IMR-90 (cell line): ENCODE measurements at regions not wholly inside any gene's neighbourhood (a gene's known extent, or its start where the extent isn't known, plus 50 kb on each side); places are given as distances from the start of the nearest gene placed in this dataset.

Experiments used
- ATAC-seq: fragments of 200-7000 bp; cut with Tn5 transposase; 2 replicates; pipeline ENCODE4 v1.9.1; 2020; ENCODE audit warnings: low read depth, mild to moderate bottlenecking, moderate library complexity
- BruUV-seq: library from RNA; stranded (reverse); fragments of 400-500 nt; replicated peaks from 2 replicates; lab custom pipeline; 2021; lab: Mats Ljungman, UMichigan
- CTCF ChIA-PET: fragments of 300-600 bp; formaldehyde crosslinking; extraction: SDS; loops from one replicate; lab custom pipeline; 2021; ENCODE audit warnings: antibody characterized with exemption; lab: Yijun Ruan, JAX
- POLR2A ChIA-PET: fragments of 300-600 bp; sonication (Branson Sonifier 250); formaldehyde crosslinking; loops from one replicate; lab custom pipeline; 2022; ENCODE audit warnings: antibody characterized with exemption; ENCODE audit not compliant: unreplicated experiment; lab: Charles Lee
- DNase-seq: peaks from one replicate; pipeline ENCODE4 v3.0.0; 2013
- H2AFZ ChIP-seq: replicated peaks from 2 replicates; pipeline ENCODE3; 2013; ENCODE audit warnings: low read length, mild to moderate bottlenecking; ENCODE audit not compliant: poor library complexity
- H2AK5ac ChIP-seq: 2 replicates; pipeline ENCODE4 v1.6.1; 2013; ENCODE audit warnings: low read depth, low read length, inconsistent platforms
- H2AK9ac ChIP-seq: replicated peaks from 2 replicates; pipeline ENCODE3; 2013; ENCODE audit warnings: mild to moderate bottlenecking, low read depth, low read length, moderate library complexity; ENCODE audit not compliant: poor library complexity
- H2BK120ac ChIP-seq: 2 replicates; pipeline ENCODE4 v1.6.1; 2013; ENCODE audit warnings: low read depth, low read length, inconsistent platforms
- H2BK15ac ChIP-seq: 3 replicates; pipeline ENCODE4 v1.6.1; 2013; ENCODE audit warnings: low read depth, low read length, inconsistent platforms
- H2BK20ac ChIP-seq: 2 replicates; pipeline ENCODE4 v1.6.1; 2013; ENCODE audit warnings: low read depth, mild to moderate bottlenecking, inconsistent platforms, low read length, moderate library complexity
- H2BK5ac ChIP-seq: 2 replicates; pipeline ENCODE4 v1.6.1; 2013; ENCODE audit warnings: mild to moderate bottlenecking, low read depth, low read length, inconsistent platforms; ENCODE audit not compliant: poor library complexity, severe bottlenecking
- H3K14ac ChIP-seq: replicated peaks from 2 replicates; pipeline ENCODE4 v1.6.1; 2013; ENCODE audit warnings: low read depth, low read length, inconsistent platforms
- H3K18ac ChIP-seq: 2 replicates; pipeline ENCODE4 v1.6.1; 2013; ENCODE audit warnings: low read depth, low read length, control low read depth
- H3K23ac ChIP-seq: 2 replicates; pipeline ENCODE4 v1.6.1; 2013; ENCODE audit warnings: low read depth, low read length, inconsistent platforms
- H3K27ac ChIP-seq: 2 replicates; pipeline ENCODE4 v1.5.1; 2013; ENCODE audit warnings: mild to moderate bottlenecking, control low read depth, low read length; ENCODE audit not compliant: insufficient read depth
- H3K27me3 ChIP-seq: 2 replicates; pipeline ENCODE4 v1.6.1; 2013; ENCODE audit warnings: low read length; ENCODE audit not compliant: control insufficient read depth, insufficient read depth
- H3K36me3 ChIP-seq: 2 replicates; pipeline ENCODE4 v1.6.1; 2013; ENCODE audit warnings: low read length, mixed read lengths; ENCODE audit not compliant: control insufficient read depth, insufficient read depth
- H3K4ac ChIP-seq: 2 replicates; pipeline ENCODE4 v1.6.1; 2013; ENCODE audit warnings: low read depth, low read length, inconsistent platforms
- H3K4me1 ChIP-seq: 2 replicates; pipeline ENCODE4 v1.6.1; 2013; ENCODE audit warnings: low read length, mixed read lengths; ENCODE audit not compliant: control insufficient read depth, insufficient read depth
- H3K4me2 ChIP-seq: 2 replicates; pipeline ENCODE4 v1.6.1; 2013; ENCODE audit warnings: low read depth, mild to moderate bottlenecking, control low read depth, low read length, moderate library complexity
- H3K4me3 ChIP-seq: 2 replicates; pipeline ENCODE4 v1.5.1; 2013; ENCODE audit warnings: low read depth, mild to moderate bottlenecking, control low read depth, low read length, moderate library complexity; ENCODE audit not compliant: insufficient read depth
- H3K56ac ChIP-seq: 2 replicates; pipeline ENCODE4 v1.6.1; 2013; ENCODE audit warnings: low read length, inconsistent platforms; ENCODE audit not compliant: insufficient read depth; ENCODE audit errors: extremely low read depth
- H3K79me1 ChIP-seq, 2 experiments: 2 replicates each; pipeline ENCODE4 v1.6.1; 2013; ENCODE audit warnings: low read length in 2 of 2, inconsistent platforms in 1 of 2, low read depth in 1 of 2
- H3K9ac ChIP-seq: 2 replicates; pipeline ENCODE4 v1.6.1; 2013; ENCODE audit warnings: low read depth, low read length, control low read depth
- H3K9me1 ChIP-seq: 2 replicates; pipeline ENCODE4 v1.6.1; 2013; ENCODE audit warnings: low read length, inconsistent platforms; ENCODE audit not compliant: insufficient read depth
- H3K9me3 ChIP-seq: 2 replicates; pipeline ENCODE4 v1.6.1; 2013; ENCODE audit warnings: low read length; ENCODE audit not compliant: control insufficient read depth, insufficient read depth
- H4K20me1 ChIP-seq: 2 replicates; pipeline ENCODE4 v1.6.1; 2013; ENCODE audit warnings: low read length, inconsistent platforms; ENCODE audit not compliant: insufficient read depth
- H4K5ac ChIP-seq: 2 replicates; pipeline ENCODE4 v1.6.1; 2013; ENCODE audit warnings: mild to moderate bottlenecking, low read depth, low read length, control low read depth
- H4K8ac ChIP-seq, 2 experiments: 2 replicates each; pipeline ENCODE4 v1.6.1; 2013; ENCODE audit warnings: low read depth in 2 of 2, low read length in 2 of 2, control low read depth in 1 of 2, inconsistent platforms in 1 of 2
- H4K91ac ChIP-seq: 2 replicates; pipeline ENCODE4 v1.6.1; 2013; ENCODE audit warnings: low read depth, low read length, inconsistent platforms; ENCODE audit not compliant: insufficient read depth
- BHLHE40 ChIP-seq: fragments of 150-350 bp; IDR thresholded peaks from 2 replicates; pipeline ENCODE4 v1.6.1; 2016; ENCODE audit warnings: mild to moderate bottlenecking, low read depth, low read length
- CEBPB ChIP-seq: IDR thresholded peaks from 2 replicates; pipeline ENCODE4 v1.6.1; 2012; ENCODE audit warnings: low read depth, low read length, improper control_type of control experiment
- FOS ChIP-seq: fragments of 150-350 bp; IDR thresholded peaks from 2 replicates; pipeline ENCODE4 v1.6.1; 2016; ENCODE audit warnings: low read depth, low read length
- MAZ ChIP-seq: IDR thresholded peaks from 2 replicates; pipeline ENCODE4 v1.6.1; 2012; ENCODE audit warnings: low read depth, mild to moderate bottlenecking, low read length, improper control_type of control experiment, moderate library complexity, borderline replicate concordance
- MXI1 ChIP-seq: IDR thresholded peaks from 2 replicates; pipeline ENCODE4 v1.6.1; 2012; ENCODE audit warnings: low read depth, mild to moderate bottlenecking, low read length, moderate library complexity, borderline replicate concordance
- NFE2L2 ChIP-seq: fragments of 150-350 bp; IDR thresholded peaks from 2 replicates; pipeline ENCODE4 v1.6.1; 2016; ENCODE audit warnings: low read depth, mild to moderate bottlenecking, low read length
- POLR2A ChIP-seq: IDR thresholded peaks from 2 replicates; pipeline ENCODE4 v1.6.1; 2012; ENCODE audit warnings: mild to moderate bottlenecking, low read depth, low read length
- RAD21 ChIP-seq: IDR thresholded peaks from 2 replicates; pipeline ENCODE4 v1.6.1; 2012; ENCODE audit warnings: low read length, improper control_type of control experiment
- RCOR1 ChIP-seq: IDR thresholded peaks from 2 replicates; pipeline ENCODE4 v1.6.1; 2012; ENCODE audit warnings: mild to moderate bottlenecking, low read length, improper control_type of control experiment; ENCODE audit not compliant: insufficient replicate concordance
- RFX5 ChIP-seq: IDR thresholded peaks from 2 replicates; pipeline ENCODE4 v1.8.0; 2012; ENCODE audit warnings: low read depth, mild to moderate bottlenecking, low read length, moderate library complexity
- whole genome bisulfite sequencing, 2 experiments: methylation state at CpG; one replicate each; pipeline versions ENCODE4 v1.1.5 to v1.1.7; 2013; ENCODE audit warnings: missing lambda C conversion rate in 2 of 2; ENCODE audit not compliant: insufficient read length in 1 of 2; ENCODE audit errors: extremely low coverage in 2 of 2; 5-methylcytosine and 5-hydroxymethylcytosine counted together
- dilution Hi-C: fragments of 300-500 bp; cut with HindIII; formaldehyde crosslinking; loops from one replicate; pipeline ENCODE4 v1.14.3; 2018; ENCODE audit warnings: low sequenced_read_pairs; ENCODE audit not compliant: unreplicated experiment
- in situ Hi-C: fragments of 300-500 bp; cut with MboI; formaldehyde crosslinking; loops from 3 replicates; pipeline ENCODE4 v1.14.3; 2019; ENCODE audit warnings: low sequenced_read_pairs, inconsistent platforms, mixed read lengths
- intact Hi-C: fragments of 100-400 bp; cut with micrococcal nuclease; formaldehyde crosslinking; loops from 2 replicates; pipeline ENCODE4 v1.10.0; 2022
- TF ChIP-seq, protein P1 (sequence below): fragments of 150-350 bp; IDR thresholded peaks from 2 replicates; pipeline ENCODE4 v1.6.1; 2016; ENCODE audit warnings: low read depth, mild to moderate bottlenecking, low read length, moderate library complexity, borderline replicate concordance
- TF ChIP-seq, protein P2 (sequence below): conservative IDR thresholded peaks from 2 replicates; pipeline ENCODE4 v1.5.1; 2012; ENCODE audit warnings: mild to moderate bottlenecking, low read depth, low read length, improper control_type of control experiment
- TF ChIP-seq, protein P3 (sequence below): fragments of 150-350 bp; IDR thresholded peaks from 2 replicates; pipeline ENCODE4 v1.6.1; 2017; ENCODE audit warnings: mild to moderate bottlenecking, antibody characterized with exemption, low read length, low read depth

DNA sequence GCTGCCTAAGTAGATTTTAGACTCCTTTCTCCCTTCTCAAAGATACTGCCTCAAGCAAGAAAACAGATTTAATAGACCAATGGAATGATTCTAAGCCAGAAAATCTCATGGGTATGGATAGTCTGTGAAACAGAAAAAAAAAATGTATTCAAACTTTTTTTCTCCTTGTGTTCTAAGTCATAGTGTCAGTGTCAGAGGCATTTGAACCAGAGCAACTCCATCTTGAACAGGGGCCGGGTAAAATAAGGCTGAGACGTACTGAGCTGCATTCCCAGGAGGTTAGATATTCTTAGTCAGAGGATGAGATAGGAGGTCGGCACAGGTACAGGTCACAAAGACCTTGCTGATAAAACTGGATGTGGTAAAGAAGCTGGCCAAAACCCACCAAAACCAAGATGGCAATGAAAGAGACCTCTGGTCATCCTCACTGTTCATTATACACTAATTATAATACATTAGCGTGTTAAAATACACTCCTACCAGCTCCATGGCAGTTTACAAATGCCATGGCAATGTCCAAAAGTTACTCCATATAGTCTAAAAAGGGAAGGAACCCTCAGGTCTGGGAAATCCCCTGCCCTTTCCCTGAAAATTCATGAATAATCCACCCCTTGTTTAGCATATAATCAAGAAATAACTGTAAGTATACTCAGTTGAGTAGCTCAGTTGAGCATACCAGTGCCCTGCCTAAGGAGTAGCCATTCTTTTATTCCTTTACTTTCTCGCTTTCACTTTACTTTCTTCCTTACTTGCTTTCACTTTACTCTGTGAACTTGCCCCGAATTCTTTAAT lies 72.8 kb upstream of the GOLGA8B start:
- dilution Hi-C loops, result no loop called here

More for the DNA sequence above, 72.8 kb upstream of the GOLGA8B start:
- Histone ChIP-seq H2BK5ac (no peak overlapping the region), H4K8ac (no peak overlapping the region), H2AK5ac (no peak overlapping the region), H3K27me3 (peaks cover 2% of the 10 kb centered on the region; the same call in 1 of the 2 replicates), H2BK120ac (no peak overlapping the region), H3K36me3 (no peaks in the 10 kb centered on the region), H3K4me2 (no peak overlapping the region), H4K5ac (no peak overlapping the region), H3K4me3 (no peak overlapping the region), H3K18ac (no peak overlapping the region), H2BK15ac (no peak overlapping the region), H2BK20ac (no peak overlapping the region), H2AK9ac (no peak overlapping the region), H3K9me1 (no peaks in the 10 kb centered on the region), H3K23ac (no peak overlapping the region), H4K91ac (no peak overlapping the region), H3K56ac (no peak overlapping the region), H2AFZ (no peak overlapping the region), H3K14ac (no peak overlapping the region), H4K20me1 (no peaks in the 10 kb centered on the region), H3K4ac (no peak overlapping the region), H3K4me1 (no peaks in the 10 kb centered on the region), H3K27ac (no peak overlapping the region), H3K9me3 (no peaks in the 10 kb centered on the region), H3K9ac (no peak overlapping the region), H3K79me1 (no peaks in the 10 kb centered on the region)
- ATAC-seq (no peak), DNase-seq (no peak)
- ChIA-PET POLR2A (no interaction called here), CTCF (no interaction called here)
- in situ Hi-C loops (no loop called here), intact Hi-C loops (no loop called here)
- WGBS, 2 experiments, result 100% methylated on average over 2 of the region's 6 CpGs; no CpG with 5 or more reads in 1 of the 2 experiments
- no peak for TF ChIP-seq RCOR1
- no peak for TF ChIP-seq CEBPB
- TF ChIP-seq RAD21, result no peak
- TF ChIP-seq MAZ, result no peak
- TF ChIP-seq MXI1, result no peak
- no peak for TF ChIP-seq BHLHE40
- TF ChIP-seq, protein P1, sequence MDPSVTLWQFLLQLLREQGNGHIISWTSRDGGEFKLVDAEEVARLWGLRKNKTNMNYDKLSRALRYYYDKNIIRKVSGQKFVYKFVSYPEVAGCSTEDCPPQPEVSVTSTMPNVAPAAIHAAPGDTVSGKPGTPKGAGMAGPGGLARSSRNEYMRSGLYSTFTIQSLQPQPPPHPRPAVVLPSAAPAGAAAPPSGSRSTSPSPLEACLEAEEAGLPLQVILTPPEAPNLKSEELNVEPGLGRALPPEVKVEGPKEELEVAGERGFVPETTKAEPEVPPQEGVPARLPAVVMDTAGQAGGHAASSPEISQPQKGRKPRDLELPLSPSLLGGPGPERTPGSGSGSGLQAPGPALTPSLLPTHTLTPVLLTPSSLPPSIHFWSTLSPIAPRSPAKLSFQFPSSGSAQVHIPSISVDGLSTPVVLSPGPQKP, result no peak
- TF ChIP-seq, protein P2, sequence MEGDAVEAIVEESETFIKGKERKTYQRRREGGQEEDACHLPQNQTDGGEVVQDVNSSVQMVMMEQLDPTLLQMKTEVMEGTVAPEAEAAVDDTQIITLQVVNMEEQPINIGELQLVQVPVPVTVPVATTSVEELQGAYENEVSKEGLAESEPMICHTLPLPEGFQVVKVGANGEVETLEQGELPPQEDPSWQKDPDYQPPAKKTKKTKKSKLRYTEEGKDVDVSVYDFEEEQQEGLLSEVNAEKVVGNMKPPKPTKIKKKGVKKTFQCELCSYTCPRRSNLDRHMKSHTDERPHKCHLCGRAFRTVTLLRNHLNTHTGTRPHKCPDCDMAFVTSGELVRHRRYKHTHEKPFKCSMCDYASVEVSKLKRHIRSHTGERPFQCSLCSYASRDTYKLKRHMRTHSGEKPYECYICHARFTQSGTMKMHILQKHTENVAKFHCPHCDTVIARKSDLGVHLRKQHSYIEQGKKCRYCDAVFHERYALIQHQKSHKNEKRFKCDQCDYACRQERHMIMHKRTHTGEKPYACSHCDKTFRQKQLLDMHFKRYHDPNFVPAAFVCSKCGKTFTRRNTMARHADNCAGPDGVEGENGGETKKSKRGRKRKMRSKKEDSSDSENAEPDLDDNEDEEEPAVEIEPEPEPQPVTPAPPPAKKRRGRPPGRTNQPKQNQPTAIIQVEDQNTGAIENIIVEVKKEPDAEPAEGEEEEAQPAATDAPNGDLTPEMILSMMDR, result no peak
- no peak for TF ChIP-seq POLR2A
- TF ChIP-seq, protein P3, sequence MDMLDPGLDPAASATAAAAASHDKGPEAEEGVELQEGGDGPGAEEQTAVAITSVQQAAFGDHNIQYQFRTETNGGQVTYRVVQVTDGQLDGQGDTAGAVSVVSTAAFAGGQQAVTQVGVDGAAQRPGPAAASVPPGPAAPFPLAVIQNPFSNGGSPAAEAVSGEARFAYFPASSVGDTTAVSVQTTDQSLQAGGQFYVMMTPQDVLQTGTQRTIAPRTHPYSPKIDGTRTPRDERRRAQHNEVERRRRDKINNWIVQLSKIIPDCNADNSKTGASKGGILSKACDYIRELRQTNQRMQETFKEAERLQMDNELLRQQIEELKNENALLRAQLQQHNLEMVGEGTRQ, result no peak
- TF ChIP-seq RFX5, result no peak
- TF ChIP-seq NFE2L2, result no peak
- TF ChIP-seq FOS, result no peak
- no TSS peak for BruUV-seq
